ENCODE measurements at regions not wholly inside any gene's neighbourhood (a gene's known extent, or its start where the extent isn't known, plus 50 kb on each side); places are given as distances from the start of the nearest gene placed in this dataset.
A peak's percentile ranks its signal among the peaks of the same experiment; 100 is the strongest.
"Not testable (repeated sequence)": the region's sequence is repeated elsewhere in the genome, so short reads cannot be mapped to it uniquely, and the experiment has no call there.

- not testable (repeated sequence) for DNase-seq (ENCODE audit: low spot score)
These were observed 83.1 kb upstream of the GOLGA6L4 start for GRCh38 chr15:84152381-84152979.

GRCh38 chr15:84153655-84154140, 81.9 kb upstream of the GOLGA6L4 start:
- not testable (repeated sequence) for DNase-seq (ENCODE audit: low spot score)

- not testable (repeated sequence) for DNase-seq (ENCODE audit: low spot score)
These were observed 81.3 kb upstream of the GOLGA6L4 start for GRCh38 chr15:84154314-84154713.

- DNase-seq (ENCODE audit: low spot score): not testable (repeated sequence)
These were observed 80.8 kb upstream of the GOLGA6L4 start for GRCh38 chr15:84154787-84155186.

GRCh38 chr15:84155792-84156587, 79.6 kb upstream of the GOLGA6L4 start:
- peak; percentile 11 for DNase-seq (ENCODE audit: low spot score)

- not testable (repeated sequence) for DNase-seq (ENCODE audit: low spot score)
These were observed 79.1 kb upstream of the GOLGA6L4 start for GRCh38 chr15:84156588-84156840.

GRCh38 chr15:84157056-84157632, 78.4 kb upstream of the GOLGA6L4 start:
- DNase-seq (ENCODE audit: low spot score): not testable (repeated sequence)

GRCh38 chr15:84157857-84158256, 77.7 kb upstream of the GOLGA6L4 start:
- not testable (repeated sequence) for DNase-seq (ENCODE audit: low spot score)

- DNase-seq (ENCODE audit: low spot score): not testable (repeated sequence)
These were observed 76.0 kb upstream of the GOLGA6L4 start for GRCh38 chr15:84159346-84160269.

- not testable (repeated sequence) for DNase-seq (ENCODE audit: low spot score)
These were observed 70.9 kb upstream of the GOLGA6L4 start for GRCh38 chr15:84164423-84165292.

- DNase-seq (ENCODE audit: low spot score): not testable (repeated sequence)
These were observed 65.5 kb upstream of the GOLGA6L4 start for GRCh38 chr15:84170029-84170428.

GRCh38 chr15:84173231-84173610, 62.4 kb upstream of the GOLGA6L4 start:
- not testable (repeated sequence) for DNase-seq (ENCODE audit: low spot score)

Measured in iPS-NIHi11 (cell line).